ENCODE measurements at regions not wholly inside any gene's neighbourhood (a gene's known extent, or its start where the extent isn't known, plus 50 kb on each side); places are given as distances from the start of the nearest gene placed in this dataset.
"Not testable (repeated sequence)": the region's sequence is repeated elsewhere in the genome, so short reads cannot be mapped to it uniquely, and the experiment has no call there.

DNA sequence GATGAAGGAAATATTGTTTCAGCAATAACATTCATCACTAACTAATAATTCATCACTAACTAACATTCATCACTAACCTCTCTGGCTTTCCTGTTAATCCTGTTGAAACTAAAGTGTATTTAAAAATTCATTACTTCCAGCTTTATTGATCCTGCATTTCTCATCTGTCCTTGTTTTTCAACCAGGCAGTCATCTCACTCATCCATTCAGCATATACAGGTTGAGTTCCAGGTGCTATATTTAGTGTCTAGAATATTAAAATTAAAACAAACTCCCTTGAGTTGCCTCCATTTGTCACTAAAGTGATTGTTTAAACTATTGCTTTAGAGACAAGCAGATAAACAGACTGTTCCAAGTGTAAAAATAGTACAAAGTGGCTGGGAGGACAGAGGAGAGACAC, 58.1 kb downstream of the ATXN7L3B start:
- DNase-seq: no peak

DNA sequence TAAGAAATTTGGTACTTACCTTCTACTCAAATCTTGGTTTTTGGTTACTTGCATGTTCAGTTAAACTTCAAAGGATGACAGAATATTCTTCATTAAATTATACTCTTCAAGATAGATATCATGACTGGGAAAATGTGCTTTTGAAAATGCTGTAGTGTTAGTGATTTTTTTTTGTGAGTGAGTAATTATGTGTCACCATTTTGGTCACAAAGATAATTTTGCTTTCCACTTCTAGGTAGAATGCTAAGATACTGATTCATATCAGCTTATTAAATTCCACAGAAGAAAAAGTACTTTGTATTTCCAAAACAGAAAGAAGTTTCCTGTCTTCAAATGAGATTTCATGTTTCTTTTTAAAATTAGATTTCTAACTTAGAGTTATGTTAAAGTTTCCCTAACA, 61.2 kb downstream of the ATXN7L3B start:
- DNase-seq: no peak

DNA sequence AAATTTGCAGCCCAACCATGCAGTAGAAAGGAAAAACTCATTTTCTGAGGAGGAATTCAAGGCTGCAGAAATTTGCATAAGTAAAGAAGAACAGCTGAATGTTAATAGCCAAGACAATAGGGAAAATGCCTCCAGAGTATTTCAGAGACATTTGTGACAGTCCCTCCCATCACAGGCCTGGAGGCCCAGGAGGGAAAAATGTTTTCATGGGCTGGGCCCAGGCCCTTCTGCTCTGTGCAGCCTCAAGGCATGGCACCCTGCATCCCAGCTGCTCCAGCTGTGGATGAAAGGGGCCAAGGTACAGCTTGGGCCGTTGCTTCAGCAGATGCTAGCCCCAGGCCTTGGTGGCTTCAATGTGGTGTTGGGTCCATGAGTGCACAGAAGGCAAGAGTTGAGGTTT, 62.3 kb downstream of the ATXN7L3B start:
- DNase-seq: no peak

DNA sequence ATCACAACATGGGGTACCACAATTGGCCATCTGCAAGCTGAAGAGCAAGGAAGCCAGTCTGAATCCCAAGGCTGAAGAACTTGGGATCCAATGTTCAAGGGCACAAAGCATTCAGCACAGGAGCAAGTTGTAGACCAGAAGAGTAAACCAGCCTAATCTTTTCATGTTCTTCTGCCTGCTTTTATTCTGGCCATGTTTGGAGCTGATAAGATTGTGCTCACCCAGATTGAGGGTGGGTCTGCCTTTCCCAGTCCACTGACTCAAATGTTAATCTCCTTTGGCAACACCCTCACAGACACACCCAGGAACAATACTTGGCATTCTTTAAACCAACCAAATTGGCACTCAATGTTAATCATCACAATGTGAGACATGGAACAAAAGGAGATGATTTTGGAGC, 63.2 kb downstream of the ATXN7L3B start:
- DNase-seq: not testable (repeated sequence)

DNA sequence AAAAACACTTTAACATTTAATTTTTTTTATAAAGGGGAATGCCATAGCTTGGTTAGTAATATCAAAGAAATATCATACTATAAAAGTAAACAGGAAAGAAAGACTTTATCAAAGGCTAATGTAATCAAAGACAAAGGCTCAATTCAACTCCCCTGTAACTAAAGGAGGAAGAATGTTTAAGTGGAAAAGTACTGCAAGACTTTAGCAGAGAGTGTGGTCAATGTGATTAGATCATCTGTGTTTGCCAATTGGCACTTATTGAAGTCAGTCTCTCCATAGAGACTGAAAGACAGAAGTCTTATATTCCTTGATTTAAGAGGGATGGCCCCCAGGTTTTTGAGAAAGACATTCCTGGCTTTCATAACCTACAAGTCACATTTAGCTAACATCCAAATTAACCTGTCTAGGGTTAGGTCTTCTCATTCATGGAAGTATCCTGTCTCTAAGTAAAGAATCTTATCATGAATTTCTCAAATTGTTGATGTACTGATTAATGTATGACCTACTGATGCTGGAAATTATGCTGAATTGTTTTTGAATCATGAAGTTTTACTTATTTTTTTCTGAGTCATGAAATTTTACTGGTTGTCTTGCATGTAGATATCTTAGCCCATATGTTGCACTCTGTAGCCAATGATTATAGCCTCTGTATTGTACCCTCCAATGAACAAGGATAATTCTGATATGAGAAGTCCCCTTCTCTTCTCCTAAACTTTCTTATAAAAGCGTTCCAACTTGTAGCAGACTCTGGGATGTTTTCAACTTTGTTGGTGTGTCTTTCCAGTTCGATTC, 65.4 kb downstream of the ATXN7L3B start:
- DNase-seq: no peak

DNA sequence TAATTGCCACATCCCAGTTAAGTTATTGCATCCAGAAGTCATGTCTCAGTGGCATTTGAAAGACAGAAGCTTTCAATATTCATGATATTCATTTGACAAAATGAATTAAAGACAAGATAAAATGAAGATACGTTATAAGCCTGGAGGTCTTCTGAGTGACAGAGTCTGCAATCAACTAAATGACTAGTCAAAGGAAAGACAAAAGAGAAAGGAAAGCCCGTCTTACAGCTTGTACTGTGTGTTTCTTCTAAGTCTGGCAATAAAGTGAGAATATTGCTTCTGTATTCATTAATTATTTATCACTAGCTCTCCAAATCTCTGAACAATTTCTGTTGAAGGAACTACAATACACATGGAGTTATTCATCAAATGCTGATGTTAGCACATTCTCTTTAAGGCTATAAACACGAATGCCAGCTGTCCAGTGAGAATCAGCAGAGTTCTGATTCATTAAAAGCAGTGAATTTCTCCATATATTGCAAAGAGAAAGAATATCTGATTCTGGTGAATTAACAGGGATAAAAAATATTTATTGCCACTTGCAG, 70.7 kb downstream of the ATXN7L3B start:
- DNase-seq: no peak

DNA sequence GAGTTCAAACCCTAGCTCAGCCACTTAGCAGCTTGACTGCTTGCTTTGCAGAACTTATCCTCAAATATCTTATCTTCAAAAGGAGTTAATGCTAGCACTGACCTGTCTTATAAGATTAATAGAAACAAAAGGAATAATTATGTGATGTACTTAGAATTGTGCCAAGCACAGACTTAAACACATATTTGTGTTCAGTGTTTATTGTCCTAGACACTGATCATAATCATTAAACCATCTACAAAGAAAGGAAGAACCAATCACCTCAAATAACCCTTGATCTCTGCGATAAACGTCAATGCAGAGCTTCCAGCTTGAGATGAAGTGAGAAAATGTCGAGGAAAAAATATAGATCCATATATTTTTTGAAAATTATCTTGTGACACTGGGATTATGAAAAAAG, 73.1 kb downstream of the ATXN7L3B start:
- DNase-seq: no peak

DNA sequence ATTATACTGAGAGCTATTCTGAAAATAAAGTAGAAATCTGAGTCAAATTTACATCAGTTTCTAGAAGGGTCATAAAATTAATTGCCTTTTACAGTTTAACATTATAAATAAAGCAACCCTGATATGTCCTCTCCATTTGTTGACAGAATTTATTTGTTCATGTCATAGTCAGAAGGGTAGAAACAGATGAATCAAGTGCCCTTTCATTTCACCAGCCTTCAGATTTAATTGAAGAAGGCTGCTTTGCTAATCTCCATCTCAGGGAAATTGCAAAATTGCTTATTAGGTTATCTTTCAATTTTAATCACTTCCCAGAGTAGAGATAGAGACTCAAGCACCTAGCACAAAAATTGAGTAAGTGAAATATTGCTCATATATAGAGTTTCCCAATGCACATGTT, 76.8 kb downstream of the ATXN7L3B start:
- peak; percentile 33 for DNase-seq

DNA sequence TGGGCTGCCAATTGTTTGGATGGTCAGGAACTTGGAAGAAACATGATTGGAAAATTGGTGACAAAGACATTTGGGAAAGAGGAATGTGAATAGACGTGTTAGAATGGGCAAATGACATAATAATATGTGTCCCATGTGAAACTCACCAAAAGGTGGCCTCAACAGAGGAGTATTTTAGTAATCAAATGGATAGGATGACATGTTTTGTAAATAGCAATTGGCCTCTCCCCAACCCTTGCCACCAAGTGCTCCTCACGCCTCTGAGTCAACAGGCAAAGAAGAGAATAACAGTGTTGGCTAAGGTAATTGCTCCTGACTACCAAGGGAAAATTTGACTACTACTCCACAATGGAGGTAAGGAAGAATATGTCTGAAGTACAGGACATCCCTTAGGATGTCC, 81.4 kb downstream of the ATXN7L3B start:
- DNase-seq: no peak

DNA sequence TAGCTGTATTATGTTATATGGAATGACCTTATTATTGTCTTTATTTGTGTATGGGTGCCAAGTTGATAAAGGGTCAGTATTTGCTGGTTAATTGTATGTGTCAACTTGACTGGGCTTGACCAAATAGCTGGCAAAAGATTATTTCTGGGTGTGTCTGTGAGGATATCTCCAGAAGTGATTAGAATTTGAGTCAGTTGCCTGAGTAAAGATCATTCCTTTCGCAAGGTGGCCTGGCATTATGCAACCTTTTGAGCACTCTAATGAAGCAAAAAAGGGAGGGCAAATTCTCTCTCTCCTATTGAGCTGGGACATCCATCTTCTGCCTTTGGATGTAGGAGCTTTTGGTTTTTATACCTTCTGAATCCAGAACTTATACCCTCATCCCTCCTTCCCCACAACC, 82.2 kb downstream of the ATXN7L3B start:
- DNase-seq: no peak

DNA sequence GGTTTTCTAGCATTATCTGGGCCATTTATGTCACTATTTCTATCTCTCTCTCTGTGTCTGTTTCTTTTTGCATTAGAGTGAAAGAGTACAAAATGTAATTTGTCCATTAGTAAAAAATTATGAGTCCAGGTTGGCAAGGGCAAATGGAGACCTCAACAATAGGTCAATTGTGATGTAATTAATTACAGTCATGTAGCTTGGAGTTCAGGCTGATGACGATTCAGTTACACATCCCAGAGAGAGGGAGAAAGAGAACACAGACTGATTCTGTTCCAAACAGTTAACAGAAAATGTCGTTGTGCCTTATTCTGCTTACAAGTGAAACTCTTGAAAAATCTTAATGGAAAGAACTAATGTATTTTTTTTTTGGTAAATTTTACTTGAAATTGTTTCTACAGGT, 83.3 kb downstream of the ATXN7L3B start:
- no peak for DNase-seq

DNA sequence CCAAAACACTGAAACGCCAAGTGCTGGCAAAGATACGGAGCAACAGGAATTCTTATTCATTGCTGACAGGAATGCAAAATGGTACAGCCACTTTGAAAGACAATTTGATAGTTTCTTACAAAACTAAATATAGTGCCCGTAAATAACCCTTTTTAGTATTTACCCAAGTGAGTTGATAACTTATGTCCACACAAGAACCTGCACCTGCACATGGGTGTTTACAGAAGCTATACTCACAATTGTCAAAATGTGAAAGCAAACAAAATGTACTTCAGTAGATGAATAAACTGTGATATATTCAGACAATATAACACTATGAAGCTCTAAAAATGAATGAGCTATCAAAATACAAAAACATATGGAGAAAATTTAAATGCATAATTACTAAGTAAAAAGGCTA, 86.6 kb downstream of the ATXN7L3B start:
- DNase-seq: peak; percentile 60

DNA sequence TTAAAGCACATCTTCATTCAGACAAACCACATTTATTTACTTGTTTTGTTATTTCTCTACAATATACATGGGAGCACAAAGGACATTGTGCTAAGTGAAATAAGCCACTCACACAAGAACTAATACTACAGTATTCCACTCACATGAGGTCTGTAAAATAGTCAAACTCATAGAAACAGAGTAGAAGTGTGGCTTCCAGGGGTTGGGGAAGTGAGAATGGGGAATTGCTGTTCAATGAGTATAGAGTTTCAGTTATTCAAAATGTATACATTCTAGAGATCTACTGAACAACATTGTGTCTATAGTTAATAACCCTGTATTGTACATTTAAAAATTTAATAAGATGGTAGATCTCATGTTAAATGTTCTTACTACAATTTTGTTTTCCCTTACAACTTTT, 88.8 kb downstream of the ATXN7L3B start:
- no peak for DNase-seq

DNA sequence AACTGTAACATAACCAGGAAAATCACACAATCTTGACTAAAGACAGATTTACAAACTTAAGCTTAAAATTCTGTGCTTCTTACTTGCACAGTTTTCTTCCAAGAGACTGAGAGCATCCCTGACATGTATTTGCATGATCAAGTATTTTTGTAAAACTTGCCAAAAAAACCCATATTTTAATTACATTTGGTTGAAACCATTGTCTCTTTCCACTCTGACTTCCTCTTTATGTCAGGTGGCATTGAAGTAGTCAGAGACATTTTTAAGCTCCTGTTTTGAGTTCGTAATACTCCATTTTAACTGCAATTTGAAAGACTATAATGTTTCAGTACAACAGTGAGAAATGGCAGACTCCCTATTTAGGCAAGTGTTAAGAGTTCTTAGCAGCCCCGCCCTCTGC, 103.6 kb downstream of the ATXN7L3B start:
- no peak for DNase-seq

DNA sequence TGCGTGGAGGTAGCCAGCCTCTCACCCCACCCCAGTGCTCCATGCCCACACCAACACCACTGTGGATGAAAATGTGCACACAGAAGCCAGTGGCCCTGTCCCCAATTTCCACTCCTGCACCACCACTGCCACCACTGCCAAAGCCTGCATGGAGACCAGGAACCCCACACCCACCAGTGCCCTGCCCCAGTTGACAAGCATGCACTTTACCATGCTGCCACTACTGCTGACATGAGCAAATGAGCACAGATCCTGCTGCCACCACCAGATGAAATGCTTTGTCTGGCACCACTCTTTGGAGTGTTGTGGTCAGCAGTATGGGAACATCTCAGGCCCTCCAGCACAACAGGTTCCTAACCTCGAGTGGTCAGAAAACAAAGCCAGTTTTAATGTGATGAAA, 104.1 kb downstream of the ATXN7L3B start:
- no peak for DNase-seq

DNA sequence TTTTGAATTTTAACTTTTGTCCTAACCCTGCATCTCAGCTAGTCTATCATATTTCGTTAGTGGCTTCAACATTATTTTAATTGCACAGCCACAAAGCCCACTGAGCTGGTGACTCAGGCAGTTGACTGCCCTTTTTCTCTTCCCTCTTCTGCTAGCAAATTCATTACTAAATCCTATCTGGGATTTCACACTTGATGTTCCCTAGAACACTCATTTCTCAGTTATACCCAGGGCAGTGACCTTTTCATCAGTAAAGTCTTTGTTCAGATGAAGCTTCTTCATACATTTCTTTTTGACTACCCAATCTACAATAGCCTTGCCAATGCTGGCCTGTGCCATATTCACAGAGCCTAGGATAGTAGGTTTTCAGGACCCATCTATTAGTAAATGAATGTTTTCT, 107.0 kb downstream of the ATXN7L3B start:
- no peak for DNase-seq

DNA sequence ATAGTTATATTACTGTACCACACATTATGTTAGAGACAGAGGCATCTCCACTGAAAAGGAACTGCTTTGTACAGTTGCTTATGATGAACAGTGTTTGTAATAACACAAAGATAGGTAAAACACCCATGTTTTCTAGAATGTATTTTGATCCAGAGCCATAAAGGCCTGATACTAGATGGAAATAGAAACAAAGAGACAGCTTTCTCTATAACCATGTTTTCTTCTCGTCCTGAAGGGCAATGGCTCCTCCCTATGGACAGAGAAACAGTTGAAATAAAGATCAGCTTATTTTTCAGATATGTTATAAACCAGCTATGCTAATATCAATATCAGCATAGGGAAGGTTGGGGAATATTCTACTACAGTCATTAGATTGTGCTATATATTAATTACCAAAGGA, 109.2 kb downstream of the ATXN7L3B start:
- peak; percentile 34 for DNase-seq

DNA sequence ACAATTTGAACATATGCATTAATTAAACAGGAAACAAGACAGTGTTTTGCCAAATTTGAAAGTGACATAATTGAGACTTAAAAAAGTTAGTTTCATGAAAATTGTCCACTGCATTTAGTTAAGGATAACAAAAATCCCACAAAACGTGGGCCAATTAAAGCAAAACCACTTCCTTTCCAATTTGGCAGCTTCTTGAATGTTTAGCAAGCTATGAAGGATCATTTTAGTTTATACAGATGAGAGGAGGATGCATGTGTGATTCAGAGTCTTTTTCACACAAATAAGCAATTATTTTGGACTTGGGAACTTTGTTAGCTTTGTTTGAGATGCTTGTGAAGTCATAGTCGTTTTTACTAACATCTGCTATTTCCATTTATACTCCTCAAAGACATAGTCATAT, 109.6 kb downstream of the ATXN7L3B start:
- DNase-seq: no peak

DNA sequence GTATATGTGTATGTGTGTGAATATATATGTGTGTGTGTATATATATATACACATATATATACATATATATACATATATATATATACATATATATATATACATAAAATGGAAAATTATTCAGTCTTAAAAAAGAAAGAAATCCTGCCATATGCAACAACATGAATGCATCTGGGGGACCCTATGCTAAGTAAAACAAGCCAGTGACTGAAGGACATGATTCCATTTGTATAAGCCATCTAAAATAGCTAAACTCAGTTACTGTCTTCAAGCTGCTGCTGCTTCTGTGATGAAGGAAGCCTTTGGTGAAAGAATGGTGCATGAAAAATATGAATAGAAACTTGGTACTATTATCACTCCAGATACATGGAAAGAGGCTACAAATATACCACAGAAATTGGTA, 118.6 kb downstream of the ATXN7L3B start:
- DNase-seq: no peak

DNA sequence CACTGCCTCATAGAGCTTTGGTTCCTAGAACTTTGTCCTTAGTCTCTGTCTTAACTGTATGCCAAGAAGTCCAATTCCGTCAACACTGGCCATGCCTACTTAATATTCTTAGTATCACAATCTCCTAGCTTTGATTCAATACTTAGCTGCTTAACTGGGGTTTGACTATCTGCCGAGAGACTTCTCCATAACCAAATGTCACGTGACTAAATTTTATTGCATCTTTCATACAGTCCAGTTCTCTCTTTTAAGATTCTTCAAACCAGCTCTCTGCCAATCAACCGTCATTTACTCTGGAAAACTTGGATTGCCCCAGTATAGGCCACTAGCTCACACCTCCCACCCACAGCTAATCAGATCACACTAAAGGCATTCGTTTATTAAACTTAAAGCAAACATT, 122.8 kb downstream of the ATXN7L3B start:
- no peak for DNase-seq

DNA sequence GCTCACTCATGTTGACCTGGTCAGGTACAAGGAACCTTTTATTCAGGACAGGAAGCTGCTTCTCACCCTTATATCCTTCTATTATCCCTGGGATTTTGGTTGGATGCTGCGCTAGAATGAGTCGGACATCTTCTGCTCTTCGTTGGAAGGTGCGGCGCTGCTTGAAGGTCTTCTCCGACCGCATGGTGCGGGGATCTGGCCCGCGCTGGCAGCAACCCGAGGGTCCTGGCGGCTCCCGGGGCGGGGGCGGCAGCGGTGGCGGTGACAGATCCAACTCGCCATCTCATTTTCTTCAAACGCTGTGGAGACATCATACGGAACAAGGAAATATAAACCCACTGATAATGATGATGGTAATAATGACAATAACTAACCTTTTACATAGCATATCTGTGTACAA, 126.3 kb downstream of the ATXN7L3B start:
- DNase-seq: no peak

DNA sequence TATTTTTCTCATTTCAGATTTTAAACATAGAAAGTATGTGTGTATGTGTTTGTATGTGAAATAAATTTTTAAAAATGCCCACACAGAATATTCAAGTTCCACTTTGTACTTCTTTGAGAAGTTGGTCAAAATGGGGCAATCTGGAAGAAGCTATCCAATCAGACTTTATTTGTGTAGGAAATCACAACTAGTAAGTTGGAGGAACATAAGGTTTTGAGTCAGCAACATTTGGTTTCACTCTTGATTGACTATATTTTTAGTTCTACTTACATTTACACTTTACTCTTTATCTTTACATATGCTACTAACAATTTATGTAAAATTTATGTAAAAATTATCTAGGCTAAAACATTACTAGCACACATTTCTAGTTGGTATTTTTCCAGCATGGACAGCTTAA, 128.1 kb downstream of the ATXN7L3B start:
- no peak for DNase-seq

DNA sequence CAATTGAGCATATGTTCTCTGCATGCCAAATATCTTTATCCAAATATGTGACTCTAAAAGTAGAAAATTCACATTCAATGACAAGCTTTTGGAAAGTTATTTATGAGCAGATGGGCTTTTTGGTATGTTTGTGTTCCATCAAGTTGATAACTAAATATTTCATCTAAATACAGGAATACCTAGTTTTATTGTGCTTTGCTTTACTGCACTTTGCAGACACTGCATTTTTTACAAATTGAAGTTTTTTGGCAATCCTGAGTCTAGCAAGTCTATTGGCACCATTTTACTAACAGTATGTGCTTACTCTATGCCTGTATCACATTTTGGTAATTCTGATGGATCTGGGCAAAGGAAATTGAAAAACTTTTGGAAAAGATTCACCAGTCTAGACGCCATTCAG, 133.8 kb downstream of the ATXN7L3B start:
- DNase-seq: no peak

DNA sequence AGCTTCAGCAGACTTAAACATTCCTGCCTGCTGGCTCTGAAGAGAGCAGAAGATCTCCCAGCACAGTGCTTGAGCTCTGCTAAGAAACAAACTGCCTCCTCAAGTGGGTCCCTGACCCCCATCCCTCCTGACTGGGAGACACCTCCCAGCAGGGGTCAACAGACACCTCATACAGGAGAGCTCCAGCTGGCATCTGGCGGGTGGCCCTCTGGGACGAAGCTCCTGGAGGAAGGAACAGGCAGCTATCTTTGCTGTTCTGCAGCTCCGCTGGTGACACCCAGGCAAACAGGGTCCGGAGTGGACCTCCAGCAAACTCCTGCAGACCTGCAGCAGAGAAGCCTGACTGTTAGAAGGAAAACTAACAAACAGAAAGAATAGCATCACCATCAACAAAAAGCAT, 139.3 kb downstream of the ATXN7L3B start:
- not testable (repeated sequence) for DNase-seq

DNA sequence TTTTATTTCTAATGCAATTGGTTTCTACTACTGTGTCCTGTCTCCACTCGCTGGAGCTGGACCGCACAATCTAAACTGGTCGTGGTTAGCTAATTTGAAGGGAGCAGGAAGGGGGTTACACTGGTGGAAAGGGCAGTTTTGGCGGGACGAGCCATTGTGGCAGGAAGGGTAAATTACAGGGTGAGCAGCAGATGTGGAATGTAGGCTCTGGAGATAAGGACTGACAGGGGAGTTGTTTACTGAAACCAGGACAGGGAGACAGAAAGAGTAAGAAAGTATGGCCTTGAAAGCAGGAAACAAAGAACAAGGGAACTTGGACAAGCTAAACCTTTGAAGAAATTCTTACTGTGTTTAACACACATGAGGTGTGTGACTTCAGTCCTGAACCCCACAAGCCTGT, 147.8 kb downstream of the ATXN7L3B start:
- no peak for DNase-seq
